ENCODE measurements at regions not wholly inside any gene's neighbourhood (a gene's known extent, or its start where the extent isn't known, plus 50 kb on each side); places are given as distances from the start of the nearest gene placed in this dataset.

DNA sequence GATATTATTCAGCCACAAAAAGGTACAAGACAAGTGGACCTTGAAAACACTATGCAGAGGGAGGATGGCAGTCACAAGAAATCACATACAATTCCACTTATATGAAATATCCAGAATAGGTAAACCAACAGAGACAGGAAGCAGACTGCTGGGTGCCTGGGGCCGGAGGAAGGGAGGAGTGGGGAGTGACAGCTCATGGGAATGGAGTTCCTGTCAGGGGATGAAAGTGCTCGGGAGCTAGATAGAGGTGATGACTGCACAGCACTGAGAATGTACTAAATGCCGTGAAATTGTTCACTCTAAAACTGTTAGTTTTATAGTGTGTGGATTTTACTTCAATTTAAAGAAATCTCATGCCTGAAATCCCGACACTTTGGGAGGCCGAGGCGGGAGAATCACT, 74.2 kb upstream of the MED9 start:
- Histone ChIP-seq H4K20me1 (ENCODE audit: insufficient read depth, low read length) (no peaks in the 10 kb centered on the region), H3K4me3 (ENCODE audit: low read depth, low read length, poor library complexity, severe bottlenecking) (no peak overlapping the region), H3K27ac (ENCODE audit: low read depth, low read length, poor library complexity, severe bottlenecking) (peak overlapping the region; percentile 87), H3K79me2 (ENCODE audit: insufficient read depth, low read depth, low read length) (no peaks in the 10 kb centered on the region), H3K9me3 (ENCODE audit: low read length) (no peaks in the 10 kb centered on the region), H3K4me1 (ENCODE audit: insufficient read depth, low read length, poor library complexity, severe bottlenecking) (peaks cover 36% of the 10 kb centered on the region), H2AFZ (ENCODE audit: low read length) (peak overlapping the region; percentile 80; the same call in 1 of the 2 replicates), H3K9me2 (ENCODE audit: insufficient read depth, low read length) (no peaks in the 10 kb centered on the region), H3K4me2 (ENCODE audit: low read length) (peak overlapping the region; percentile 77; the same call in 1 of the 2 replicates), H3K36me3 (ENCODE audit: insufficient read depth, low read length) (no peaks in the 10 kb centered on the region)
- intact Hi-C loops (cut with micrococcal nuclease; ENCODE audit: unreplicated experiment) = loop anchor here (5.0 kb wide), 1 partner anchor 45 kb away; no protein-coding TSS in a partner anchor
- ChIA-PET POLR2A (interaction anchor here (1.1 kb wide), 1 partner anchor 263 kb away, joined by 4 read pairs; no protein-coding TSS in a partner anchor), CTCF (ENCODE audit: unreplicated experiment) (interaction anchor here (0.6 kb wide), 1 partner anchor 86 kb away, joined by 4 read pairs; no protein-coding TSS in a partner anchor)
- TF ChIP-seq EZH2phosphoT487 (IDR thresholded peaks at IDR 0.05; ENCODE audit: borderline replicate concordance, low read depth, low read length) = no peak
- TF ChIP-seq CTCF (conservative IDR thresholded peaks at IDR 0.05; ENCODE audit: low read length) = no peak
- DNase-seq (ENCODE audit: low spot score) = no peak
- no TSS peak for BruUV-seq (replicated peaks)

- Histone ChIP-seq H3K4me1 (ENCODE audit: insufficient read depth, low read length, poor library complexity, severe bottlenecking) (peaks cover 36% of the 10 kb centered on the region), H3K4me2 (ENCODE audit: low read length) (peak overlapping the region; percentile 77), H2AFZ (ENCODE audit: low read length) (peak overlapping the region; percentile 80), H3K79me2 (ENCODE audit: insufficient read depth, low read depth, low read length) (no peaks in the 10 kb centered on the region), H4K20me1 (ENCODE audit: insufficient read depth, low read length) (no peaks in the 10 kb centered on the region), H3K9me3 (ENCODE audit: low read length) (no peaks in the 10 kb centered on the region), H3K9me2 (ENCODE audit: insufficient read depth, low read length) (no peaks in the 10 kb centered on the region), H3K4me3 (ENCODE audit: low read depth, low read length, poor library complexity, severe bottlenecking) (peak overlapping the region; percentile 51), H3K36me3 (ENCODE audit: insufficient read depth, low read length) (no peaks in the 10 kb centered on the region), H3K27ac (ENCODE audit: low read depth, low read length, poor library complexity, severe bottlenecking) (peak overlapping the region; percentile 87)
- ChIA-PET CTCF (ENCODE audit: unreplicated experiment) (interaction anchor here (0.6 kb wide), 1 partner anchor 86 kb away, joined by 4 read pairs; no protein-coding TSS in a partner anchor), POLR2A (interaction anchor here (1.1 kb wide), 1 partner anchor 262 kb away, joined by 4 read pairs; no protein-coding TSS in a partner anchor)
- TF ChIP-seq CTCF (conservative IDR thresholded peaks at IDR 0.05; ENCODE audit: low read length) (no peak), EZH2phosphoT487 (IDR thresholded peaks at IDR 0.05; ENCODE audit: borderline replicate concordance, low read depth, low read length) (no peak)
- DNase-seq (ENCODE audit: low spot score) = peak; percentile 13
- BruUV-seq (replicated peaks) = no TSS peak
- intact Hi-C loops (cut with micrococcal nuclease; ENCODE audit: unreplicated experiment) = loop anchor here (5.0 kb wide), 1 partner anchor 46 kb away; no protein-coding TSS in a partner anchor
These were observed 73.7 kb upstream of the MED9 start for GRCh38 chr17:17403065-17403464.

DNA sequence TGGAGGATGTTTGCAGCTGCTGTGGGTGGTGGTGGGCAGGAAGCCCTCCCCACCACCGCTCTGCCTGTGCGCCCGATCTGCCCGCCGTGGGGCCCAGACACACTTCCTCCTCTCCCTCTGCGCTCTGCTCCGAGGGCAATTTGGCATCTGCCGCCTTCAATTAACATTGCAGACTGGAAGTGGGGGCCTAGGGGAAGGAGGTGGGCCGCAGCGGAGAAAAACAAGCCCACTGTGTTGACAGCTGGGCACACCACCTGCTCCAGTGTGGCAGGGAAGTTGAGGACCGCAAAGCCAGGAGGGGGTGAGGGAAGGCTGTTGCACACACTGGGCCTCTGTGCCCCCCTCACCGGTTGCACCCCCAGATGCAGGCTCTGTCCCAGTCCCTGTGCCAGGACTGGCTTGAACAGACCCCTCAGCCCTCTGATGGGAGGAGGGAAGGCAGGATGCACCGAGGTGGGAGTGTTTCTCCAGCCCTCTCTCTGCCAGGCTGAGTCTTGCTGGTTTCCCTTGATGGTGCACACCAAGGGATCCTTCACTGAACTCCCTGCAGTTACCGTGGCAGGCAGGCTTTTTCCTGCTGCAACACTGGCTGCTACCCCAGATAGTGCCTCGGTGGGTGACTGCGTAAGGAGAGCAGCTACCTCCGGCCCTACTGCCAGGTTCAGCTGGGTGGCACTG, 72.8 kb upstream of the MED9 start:
- H2AFZ ChIP-seq (ENCODE audit: low read length) = peak overlapping the region; percentile 80
- H3K79me2 ChIP-seq (ENCODE audit: insufficient read depth, low read depth, low read length) = no peaks in the 10 kb centered on the region
- peaks cover 36% of the 10 kb centered on the region for H3K4me1 ChIP-seq (ENCODE audit: insufficient read depth, low read length, poor library complexity, severe bottlenecking)
- no peaks in the 10 kb centered on the region for H3K9me3 ChIP-seq (ENCODE audit: low read length)
- BruUV-seq (replicated peaks) = no TSS peak
- H3K36me3 ChIP-seq (ENCODE audit: insufficient read depth, low read length) = no peaks in the 10 kb centered on the region
- H3K4me2 ChIP-seq (ENCODE audit: low read length) = peak overlapping the region; percentile 77
- peak overlapping the region; percentile 51 for H3K4me3 ChIP-seq (ENCODE audit: low read depth, low read length, poor library complexity, severe bottlenecking)
- H4K20me1 ChIP-seq (ENCODE audit: insufficient read depth, low read length) = no peaks in the 10 kb centered on the region
- TF ChIP-seq EZH2phosphoT487 (IDR thresholded peaks at IDR 0.05; ENCODE audit: borderline replicate concordance, low read depth, low read length) = no peak
- TF ChIP-seq CTCF (conservative IDR thresholded peaks at IDR 0.05; ENCODE audit: low read length) = no peak
- DNase-seq (ENCODE audit: low spot score) = peak; percentile 89
- ChIA-PET POLR2A (no interaction called here), CTCF (ENCODE audit: unreplicated experiment) (no interaction called here)
- H3K27ac ChIP-seq (ENCODE audit: low read depth, low read length, poor library complexity, severe bottlenecking) = peak overlapping the region; percentile 87
- intact Hi-C loops (cut with micrococcal nuclease; ENCODE audit: unreplicated experiment) = loop anchor here (5.0 kb wide), 1 partner anchor 47 kb away; no protein-coding TSS in a partner anchor
- H3K9me2 ChIP-seq (ENCODE audit: insufficient read depth, low read length) = no peaks in the 10 kb centered on the region

Data from OCI-LY7 (cell line).